ENCODE measurements at regions not wholly inside any gene's neighbourhood (a gene's known extent, or its start where the extent isn't known, plus 50 kb on each side); places are given as distances from the start of the nearest gene placed in this dataset.

DNA sequence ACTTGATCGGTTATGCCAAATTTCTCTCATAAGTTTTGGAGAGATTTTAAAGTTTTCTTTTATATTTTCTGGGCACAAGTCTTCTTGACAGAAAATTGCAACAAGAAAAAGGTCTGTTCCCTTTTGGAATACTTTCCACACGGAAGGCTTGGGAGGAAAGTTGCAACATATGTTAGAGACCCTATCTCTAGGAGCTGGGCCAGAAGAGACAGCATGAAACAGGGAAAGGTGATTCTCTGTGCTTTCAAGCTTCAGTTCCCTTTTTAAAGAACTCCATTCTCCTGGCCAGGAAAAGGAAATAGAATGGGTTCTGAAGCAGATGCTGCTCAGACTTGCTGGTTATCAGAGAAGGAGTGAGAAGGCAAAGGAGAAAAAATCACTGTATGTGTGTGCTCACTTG, 368.3 kb downstream of the SPATA31D1 start:
- TF ChIP-seq PAX5 (IDR thresholded peaks at IDR 0.05; ENCODE audit: insufficient read depth, low read length, severe bottlenecking) (no peak), POLR2A (IDR thresholded peaks at IDR 0.05; ENCODE audit: low read depth, low read length) (no peak), POLR2AphosphoS5 (IDR thresholded peaks at IDR 0.05; ENCODE audit: low read depth, low read length) (no peak), TAF1 (IDR thresholded peaks at IDR 0.05; ENCODE audit: low read depth, low read length) (no peak), SPI1 (IDR thresholded peaks at IDR 0.05; ENCODE audit: low read depth, low read length) (no peak)

Measured in GM12891 (cell line).